CD4-positive, alpha-beta T cell treated with Interleukin-1 beta for 1 hour (primary cell): ENCODE measurements at regions not wholly inside any gene's neighbourhood (a gene's known extent, or its start where the extent isn't known, plus 50 kb on each side); places are given as distances from the start of the nearest gene placed in this dataset.
"Not testable (repeated sequence)": the region's sequence is repeated elsewhere in the genome, so short reads cannot be mapped to it uniquely, and the experiment has no call there.

Source experiments
- DNase-seq, 2 donors: peaks; one replicate each; pipeline ENCODE4 v3.0.0-alpha.2; 2020 to 2022

- DNase-seq: no peak
These were observed 1169.0 kb upstream of the ATXN8OS start for GRCh38 chr13:68938639-68939038.

DNA sequence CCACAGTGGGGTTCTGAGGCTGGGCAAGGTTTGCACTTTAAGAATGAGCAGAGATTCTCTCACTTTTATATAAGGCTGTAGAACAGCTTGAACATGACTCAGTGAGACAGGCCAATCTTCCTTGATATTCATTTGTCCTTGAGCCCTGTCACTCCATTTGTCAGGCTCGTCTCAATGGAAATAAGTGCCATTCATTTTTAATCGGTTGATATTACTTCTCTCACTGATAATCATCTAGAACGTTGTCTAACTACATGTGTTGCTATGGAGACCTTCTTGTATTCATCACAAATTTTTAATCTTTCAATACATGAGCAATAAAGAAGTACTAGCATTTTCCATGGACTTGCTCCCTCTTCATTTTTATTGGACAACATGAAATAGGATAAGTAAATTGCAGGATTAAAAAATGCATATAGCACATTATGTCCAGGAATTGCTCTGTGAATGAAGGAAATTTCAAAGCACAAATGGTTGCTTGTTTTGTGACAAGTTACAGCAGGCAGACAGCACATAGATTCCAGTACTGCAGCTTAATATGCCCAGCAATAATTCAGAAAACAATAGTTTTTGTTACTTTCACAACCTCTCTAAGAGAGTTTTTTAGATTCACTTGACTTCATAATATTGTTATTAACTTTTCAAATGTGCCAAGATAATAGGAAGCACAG is 1178.4 kb upstream of the ATXN8OS start:
- no peak for DNase-seq

GRCh38 chr13:68927387-68928026 is 1180.1 kb upstream of the ATXN8OS start:
- no peak for DNase-seq

DNA sequence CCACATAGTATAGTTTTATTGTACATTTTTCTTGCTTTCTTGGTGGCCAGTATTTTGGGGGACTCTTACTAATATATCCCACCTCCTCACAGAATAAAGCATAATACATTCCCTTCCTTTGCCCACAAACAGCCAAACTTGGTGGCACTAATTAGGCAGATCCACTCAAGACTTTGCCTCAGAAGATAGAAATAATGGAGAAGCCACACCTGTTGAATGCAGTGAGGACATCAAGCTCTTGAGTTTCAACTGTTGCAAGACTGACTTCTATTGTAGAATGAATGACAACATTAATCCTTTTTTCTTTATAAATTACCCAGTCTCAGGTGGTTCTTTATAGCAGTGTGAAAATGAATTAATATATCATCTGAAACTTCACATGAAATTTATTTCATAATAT is 1183.6 kb upstream of the ATXN8OS start:
- DNase-seq: no peak

DNA sequence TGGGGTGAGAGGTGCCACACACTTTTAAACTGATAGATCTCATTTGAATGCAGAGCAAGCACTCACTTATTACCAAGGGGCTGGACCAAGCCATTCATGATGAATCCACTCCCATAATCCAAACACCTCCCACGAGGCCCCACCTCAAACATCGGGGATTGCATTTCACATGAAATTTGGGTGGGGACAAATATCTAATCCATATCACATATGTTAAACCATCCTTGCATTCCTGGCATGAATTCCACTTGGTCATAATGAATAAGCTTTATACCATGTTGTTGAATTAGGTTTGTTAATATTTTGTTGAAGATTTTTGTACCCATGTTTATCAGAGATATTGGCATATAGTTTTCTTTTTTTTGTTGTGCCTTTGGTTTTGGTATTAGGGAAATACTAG is 1198.7 kb upstream of the ATXN8OS start:
- DNase-seq: no peak

DNA sequence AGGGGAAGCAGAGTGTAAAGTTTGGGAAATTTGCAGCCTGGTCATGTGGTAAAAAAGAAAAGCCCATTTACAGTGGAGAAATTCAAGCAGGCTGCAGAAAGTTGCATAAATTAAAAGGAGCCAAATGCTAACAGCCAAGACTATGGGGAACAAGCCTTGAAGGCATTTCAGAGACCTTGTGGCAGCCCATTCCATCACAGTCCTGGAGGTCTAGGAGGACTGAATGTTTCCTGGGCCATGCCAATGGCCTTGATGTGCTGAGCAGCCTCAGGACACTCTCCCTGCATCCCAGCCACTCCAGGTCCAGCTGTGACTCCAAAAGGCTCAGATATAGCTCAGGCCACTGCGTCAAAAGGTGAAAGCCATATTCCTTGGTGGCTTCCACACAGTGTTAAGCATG is 1202.4 kb upstream of the ATXN8OS start:
- no peak for DNase-seq

DNA sequence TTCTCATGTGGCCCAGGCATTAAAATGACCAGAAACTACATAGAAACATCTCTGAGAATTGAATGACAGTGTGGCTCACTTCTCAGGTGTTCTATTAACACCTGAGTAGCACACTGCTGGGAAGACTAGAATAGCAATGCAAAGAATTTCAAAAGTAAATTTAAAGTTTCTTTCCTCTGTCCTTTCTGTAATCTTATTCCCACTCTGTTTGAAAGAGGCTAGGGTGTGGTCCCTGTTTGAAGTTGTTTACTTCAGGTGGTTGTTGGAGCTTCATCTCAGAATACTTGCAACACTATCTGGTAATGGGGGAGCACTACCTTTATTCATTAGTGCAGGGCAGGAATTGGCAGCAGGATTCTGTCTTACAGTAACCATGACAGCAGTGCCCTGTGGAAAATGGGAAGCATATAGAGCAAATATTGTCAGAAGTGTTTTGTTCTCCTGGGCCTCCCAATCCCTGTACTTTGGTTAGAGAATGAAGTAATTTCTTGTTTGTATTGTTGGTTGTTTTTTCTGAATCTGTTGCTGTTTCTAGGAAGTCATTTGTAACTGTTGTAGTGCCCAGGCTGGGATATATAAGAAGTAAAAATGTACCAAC is 1210.2 kb upstream of the ATXN8OS start:
- no peak for DNase-seq

DNA sequence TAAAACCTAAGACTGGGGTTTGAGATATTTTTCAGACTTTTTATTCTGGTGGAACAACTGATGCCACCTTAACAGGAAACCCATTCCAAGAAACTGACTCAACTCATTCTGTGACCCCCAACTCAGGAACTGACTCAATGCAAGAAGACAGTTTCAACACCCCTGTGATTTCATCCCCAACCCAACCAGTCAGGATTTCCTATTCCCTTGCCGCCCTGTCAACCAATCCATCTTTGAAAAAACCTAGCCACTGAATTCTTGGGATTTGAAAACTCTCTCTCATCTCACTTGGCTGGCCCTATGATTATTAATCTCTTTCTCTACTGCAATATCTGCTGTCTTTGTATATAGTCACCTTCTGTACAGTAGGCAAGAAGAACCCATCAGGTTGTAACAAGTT is 1211.9 kb upstream of the ATXN8OS start:
- no peak for DNase-seq

DNA sequence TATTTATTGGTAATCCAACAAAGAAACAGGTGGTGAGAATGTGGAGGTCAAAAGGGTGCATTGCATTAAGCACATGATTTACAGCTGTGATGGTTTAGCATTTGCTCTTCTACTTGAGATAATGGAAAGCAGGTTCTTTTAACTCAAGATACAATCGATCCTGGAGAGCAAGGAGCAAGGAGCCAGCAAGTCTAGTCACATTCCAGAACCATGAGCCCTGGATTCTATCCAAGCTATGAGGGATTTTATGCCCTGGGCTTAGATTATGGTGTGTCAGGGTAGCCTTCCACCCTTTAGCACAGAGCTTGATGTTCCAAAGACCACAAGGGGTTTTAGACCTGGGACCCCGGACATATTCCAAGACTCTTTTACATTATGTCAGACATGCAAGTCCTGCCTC is 1213.9 kb upstream of the ATXN8OS start:
- DNase-seq: not testable (repeated sequence)

- DNase-seq: not testable (repeated sequence)
These were observed 1215.0 kb upstream of the ATXN8OS start for GRCh38 chr13:68892596-68892995.

DNA sequence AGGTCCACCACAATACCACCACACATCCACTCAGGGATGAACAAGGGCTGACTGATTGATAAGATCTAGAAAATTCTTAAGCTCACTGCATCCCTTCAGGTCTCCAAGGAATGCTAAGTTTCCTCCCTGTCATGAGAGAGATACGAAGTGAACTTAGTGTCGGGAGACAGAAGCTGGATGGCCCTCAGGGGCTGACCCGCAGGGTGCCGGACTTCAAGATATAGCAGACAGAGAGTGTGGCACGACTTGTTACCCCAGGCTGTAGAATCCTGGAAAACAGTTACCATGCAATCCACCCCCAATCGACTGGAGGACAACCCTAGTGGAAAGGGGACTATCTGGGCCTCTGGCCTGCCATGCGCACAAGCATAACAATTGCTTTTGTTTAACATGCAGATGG is 1217.5 kb upstream of the ATXN8OS start:
- not testable (repeated sequence) for DNase-seq

DNA sequence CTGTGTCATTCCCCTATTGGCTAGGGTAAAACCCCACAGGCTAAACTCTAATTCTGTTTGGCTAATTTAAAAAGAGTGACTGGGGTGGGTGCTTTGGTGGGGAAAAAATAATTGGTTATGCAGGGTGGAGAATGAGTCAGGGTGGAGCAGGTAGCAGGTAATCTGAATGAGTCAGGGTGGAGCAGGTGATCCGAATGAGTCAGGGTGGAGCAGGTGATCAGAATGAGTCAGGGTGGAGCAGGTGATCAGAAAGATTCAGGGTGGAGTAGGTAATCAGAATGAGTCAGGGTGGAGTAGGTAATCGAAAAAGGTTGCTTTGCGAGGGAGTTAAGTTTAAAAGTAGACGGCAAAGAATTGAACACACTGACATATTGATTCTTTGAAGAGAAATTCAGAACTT is 1218.8 kb upstream of the ATXN8OS start:
- DNase-seq: no peak

- no peak for DNase-seq
These were observed 1235.3 kb upstream of the ATXN8OS start for GRCh38 chr13:68872338-68872737.

- DNase-seq: no peak
These were observed 1256.6 kb upstream of the ATXN8OS start for GRCh38 chr13:68851026-68851425.

DNA sequence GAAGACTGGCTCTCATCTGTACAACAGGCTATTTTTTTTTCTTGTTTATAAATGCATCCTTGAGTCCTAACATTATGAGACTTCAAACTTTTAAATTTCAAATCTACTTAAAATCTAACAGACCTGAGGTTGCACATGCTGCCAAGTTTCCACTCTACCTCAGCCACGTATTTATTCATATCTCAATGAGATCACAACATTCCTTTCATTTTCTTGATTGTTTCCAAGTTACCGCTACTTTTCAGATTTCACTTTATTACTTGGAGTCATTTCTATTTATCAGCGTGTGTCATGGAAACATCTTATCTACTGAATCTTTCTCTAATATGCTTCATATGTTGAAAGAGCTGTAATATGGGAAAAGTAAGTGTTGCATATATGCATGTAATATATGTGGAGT is 1257.5 kb upstream of the ATXN8OS start:
- DNase-seq: no peak

GRCh38 chr13:68846663-68847062 is 1261.0 kb upstream of the ATXN8OS start:
- no peak for DNase-seq

- no peak for DNase-seq
These were observed 1273.3 kb upstream of the ATXN8OS start for GRCh38 chr13:68834375-68834774.

GRCh38 chr13:68816715-68817114 is 1290.9 kb upstream of the ATXN8OS start:
- no peak for DNase-seq

DNA sequence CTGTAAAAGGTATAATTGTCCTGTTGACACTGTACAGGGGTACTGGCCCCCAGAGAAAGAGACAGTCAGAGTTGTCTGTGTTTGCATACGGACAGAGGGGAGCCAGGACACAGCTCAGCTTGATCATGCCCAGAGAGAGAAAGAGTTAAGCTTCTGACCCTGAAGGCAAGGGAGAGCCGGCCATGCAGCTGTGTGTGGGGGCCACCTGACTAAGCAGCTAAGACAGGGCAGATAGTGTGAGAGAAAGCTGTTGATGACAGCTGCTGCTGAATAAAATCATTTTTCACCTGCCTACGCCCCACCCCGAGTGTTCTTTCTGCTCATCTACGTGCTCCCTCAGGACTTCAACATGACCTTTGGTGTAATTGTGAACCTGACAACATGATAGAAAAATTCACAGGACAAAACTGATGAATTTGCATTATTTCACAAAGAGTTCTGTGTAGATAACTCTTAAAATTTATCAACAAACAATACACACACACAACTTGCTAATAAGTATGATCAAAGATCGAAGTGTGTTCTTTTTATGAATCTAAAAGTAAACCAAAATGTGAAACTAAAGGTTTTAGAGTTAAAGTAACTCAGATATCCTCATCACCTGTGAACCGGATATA is 1294.3 kb upstream of the ATXN8OS start:
- no peak for DNase-seq

GRCh38 chr13:68810660-68811059 is 1297.0 kb upstream of the ATXN8OS start:
- no peak for DNase-seq

DNA sequence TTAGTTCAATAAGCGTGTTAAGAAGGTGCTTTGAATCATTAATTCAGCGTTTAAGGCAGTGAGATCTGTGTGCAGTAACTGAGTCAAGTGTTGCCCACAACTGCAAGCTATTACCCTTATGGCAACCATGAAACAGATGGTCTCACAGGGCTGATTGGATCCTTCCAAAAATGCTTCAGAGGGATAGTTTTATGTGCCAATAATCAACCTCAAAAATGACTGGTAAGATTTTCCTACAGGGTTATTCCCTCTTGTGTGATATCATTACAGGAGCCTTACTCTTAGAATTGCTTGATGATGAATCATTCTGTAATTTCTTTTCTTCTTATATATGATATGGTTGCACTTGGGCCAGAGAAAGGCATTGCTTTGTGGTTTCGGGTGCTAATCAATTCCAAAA is 1299.2 kb upstream of the ATXN8OS start:
- DNase-seq: no peak

- no peak for DNase-seq
These were observed 1301.5 kb upstream of the ATXN8OS start for GRCh38 chr13:68806125-68806524.

GRCh38 chr13:68784275-68784674 is 1323.4 kb upstream of the ATXN8OS start:
- DNase-seq: no peak

DNA sequence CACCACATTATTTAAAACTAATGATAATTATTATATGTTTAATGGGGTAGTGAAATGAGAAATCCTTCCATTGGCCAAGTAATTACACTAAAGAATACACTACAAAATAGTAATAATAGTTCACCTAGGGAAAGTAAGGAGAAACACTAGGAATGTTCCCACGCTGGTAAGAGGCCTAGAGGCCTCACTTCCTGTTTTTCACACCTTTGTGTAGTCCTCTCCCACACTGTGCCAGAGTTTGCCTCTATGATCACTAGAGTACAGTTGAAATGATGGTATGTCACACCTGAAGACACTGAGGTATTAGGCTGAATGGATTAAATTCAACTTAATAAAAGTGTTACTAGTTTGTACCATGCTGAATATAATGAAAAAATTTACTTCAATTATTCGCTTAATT is 1348.0 kb upstream of the ATXN8OS start:
- DNase-seq: no peak
